ENCODE measurements at regions not wholly inside any gene's neighbourhood (a gene's known extent, or its start where the extent isn't known, plus 50 kb on each side); places are given as distances from the start of the nearest gene placed in this dataset.
"Not testable (repeated sequence)": the region's sequence is repeated elsewhere in the genome, so short reads cannot be mapped to it uniquely, and the experiment has no call there.

DNA sequence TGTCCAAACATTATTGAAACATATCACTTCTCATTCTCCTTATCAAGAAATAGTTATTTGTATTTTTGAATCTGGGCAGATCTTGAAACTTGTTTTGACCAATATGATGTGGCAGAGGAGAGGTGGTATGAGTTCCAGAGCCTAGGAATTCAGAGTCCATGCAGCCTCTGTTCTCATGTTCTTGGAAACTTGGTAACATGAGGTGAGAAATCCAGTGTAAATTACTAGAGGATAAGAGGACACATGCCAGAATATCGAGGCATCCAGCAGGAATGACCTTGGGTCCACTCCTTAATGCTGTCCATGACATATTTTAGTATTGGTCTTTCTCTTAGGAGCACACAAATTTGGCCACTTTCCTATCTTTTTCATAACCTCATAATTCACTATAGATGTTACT, 1374.6 kb downstream of the FSCB start:
- H3K27ac ChIP-seq (ENCODE audit: low read length): no peak overlapping the region
- ChIA-PET POLR2A (ENCODE audit: unreplicated experiment) (no interaction called here), CTCF (no interaction called here)

DNA sequence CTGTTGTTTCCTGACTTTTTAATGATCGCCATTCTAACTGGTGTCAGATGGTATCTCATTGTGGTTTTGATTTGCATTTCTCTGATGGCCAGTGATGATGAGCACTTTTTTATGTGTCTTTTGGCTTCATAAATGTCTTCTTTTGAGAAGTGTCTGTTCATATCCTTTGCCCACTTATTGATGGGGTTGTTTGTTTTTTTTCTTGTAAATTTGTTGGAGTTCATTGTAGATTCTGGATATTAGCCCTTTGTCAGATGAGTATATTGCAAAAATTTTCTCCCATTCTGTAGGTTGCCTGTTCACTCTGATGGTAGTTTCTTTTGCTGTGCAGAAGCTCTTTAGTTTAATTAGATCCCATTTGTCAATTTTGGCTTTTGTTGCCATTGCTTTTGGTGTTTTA, 1378.7 kb downstream of the FSCB start:
- DNase-seq; H3K79me2 ChIP-seq (ENCODE audit: low read length); H3K9me2 ChIP-seq (replicated peaks; ENCODE audit: low read length); H3K9ac ChIP-seq (ENCODE audit: low read length); intact Hi-C loops (cut with micrococcal nuclease); H3K27ac ChIP-seq (ENCODE audit: low read length); H3K27me3 ChIP-seq (ENCODE audit: low read length); H3K36me3 ChIP-seq (ENCODE audit: low read depth, low read length); BruUV-seq (replicated peaks); ATAC-seq; H3K4me1 ChIP-seq (ENCODE audit: insufficient read depth, low read length); CTCF ChIA-PET; H3K9me3 ChIP-seq (ENCODE audit: low read length); H3K4me2 ChIP-seq (ENCODE audit: low read length); H2AFZ ChIP-seq (ENCODE audit: low read length); H3F3A ChIP-seq (ENCODE audit: low read length, unreplicated experiment); POLR2A ChIA-PET (ENCODE audit: unreplicated experiment); H3K4me3 ChIP-seq (ENCODE audit: low read length); H4K20me1 ChIP-seq (ENCODE audit: low read length): not testable (repeated sequence)

More for the DNA sequence above, 1374.6 kb downstream of the FSCB start:
- Histone ChIP-seq H3K27me3 (ENCODE audit: low read length) (no peaks in the 10 kb centered on the region), H3K4me3 (ENCODE audit: low read length) (no peak overlapping the region), H4K20me1 (ENCODE audit: low read length) (no peaks in the 10 kb centered on the region), H3K36me3 (ENCODE audit: low read depth, low read length) (no peaks in the 10 kb centered on the region), H3K9ac (ENCODE audit: low read length) (no peak overlapping the region), H3K4me2 (ENCODE audit: low read length) (no peak overlapping the region), H3K4me1 (ENCODE audit: insufficient read depth, low read length) (no peaks in the 10 kb centered on the region), H3F3A (ENCODE audit: low read length, unreplicated experiment) (no peaks in the 10 kb centered on the region), H3K9me2 (replicated peaks; ENCODE audit: low read length) (no peaks in the 10 kb centered on the region), H2AFZ (ENCODE audit: low read length) (no peak overlapping the region), H3K9me3 (ENCODE audit: low read length) (0 out of 2 replicates have a peak, but pooled peaks cover 4% of the 10 kb centered on the region), H3K79me2 (ENCODE audit: low read length) (no peaks in the 10 kb centered on the region)
- DNase-seq (no peak), ATAC-seq (no peak)
- no TSS peak for BruUV-seq (replicated peaks)
- intact Hi-C loops (cut with micrococcal nuclease): no loop called here
- TF ChIP-seq, protein P1, sequence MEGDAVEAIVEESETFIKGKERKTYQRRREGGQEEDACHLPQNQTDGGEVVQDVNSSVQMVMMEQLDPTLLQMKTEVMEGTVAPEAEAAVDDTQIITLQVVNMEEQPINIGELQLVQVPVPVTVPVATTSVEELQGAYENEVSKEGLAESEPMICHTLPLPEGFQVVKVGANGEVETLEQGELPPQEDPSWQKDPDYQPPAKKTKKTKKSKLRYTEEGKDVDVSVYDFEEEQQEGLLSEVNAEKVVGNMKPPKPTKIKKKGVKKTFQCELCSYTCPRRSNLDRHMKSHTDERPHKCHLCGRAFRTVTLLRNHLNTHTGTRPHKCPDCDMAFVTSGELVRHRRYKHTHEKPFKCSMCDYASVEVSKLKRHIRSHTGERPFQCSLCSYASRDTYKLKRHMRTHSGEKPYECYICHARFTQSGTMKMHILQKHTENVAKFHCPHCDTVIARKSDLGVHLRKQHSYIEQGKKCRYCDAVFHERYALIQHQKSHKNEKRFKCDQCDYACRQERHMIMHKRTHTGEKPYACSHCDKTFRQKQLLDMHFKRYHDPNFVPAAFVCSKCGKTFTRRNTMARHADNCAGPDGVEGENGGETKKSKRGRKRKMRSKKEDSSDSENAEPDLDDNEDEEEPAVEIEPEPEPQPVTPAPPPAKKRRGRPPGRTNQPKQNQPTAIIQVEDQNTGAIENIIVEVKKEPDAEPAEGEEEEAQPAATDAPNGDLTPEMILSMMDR (conservative IDR thresholded peaks at IDR 0.05; ENCODE audit: low read depth, low read length): no peak
- no peak for TF ChIP-seq EZH2 (IDR thresholded peaks at IDR 0.05; ENCODE audit: low read length, unreplicated experiment)
- TF ChIP-seq EZH2phosphoT487 (IDR thresholded peaks at IDR 0.05; ENCODE audit: borderline replicate concordance, low read length): no peak

DNA sequence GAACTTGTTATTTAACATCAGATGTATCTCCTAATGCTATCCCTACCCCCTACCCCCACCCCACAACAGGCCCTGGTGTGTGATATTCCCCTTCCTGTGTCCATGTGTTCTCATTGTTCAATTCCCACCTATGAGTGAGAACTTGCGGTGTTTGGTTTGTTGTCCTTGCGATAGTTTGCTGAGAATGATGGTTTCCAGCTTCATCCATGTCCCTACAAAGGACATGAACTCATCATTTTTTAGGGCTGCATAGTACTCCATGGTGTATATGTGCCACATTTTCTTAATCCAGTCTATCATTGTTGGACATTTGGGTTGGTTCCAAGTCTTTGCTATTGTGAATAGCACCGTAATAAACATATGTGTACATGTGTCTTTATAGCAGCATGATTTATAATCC, 1379.2 kb downstream of the FSCB start:
- BruUV-seq (replicated peaks); H3K36me3 ChIP-seq (ENCODE audit: low read depth, low read length); ATAC-seq; DNase-seq; H3K27me3 ChIP-seq (ENCODE audit: low read length); POLR2A ChIA-PET (ENCODE audit: unreplicated experiment); H3K4me3 ChIP-seq (ENCODE audit: low read length); H3F3A ChIP-seq (ENCODE audit: low read length, unreplicated experiment); H3K79me2 ChIP-seq (ENCODE audit: low read length); H4K20me1 ChIP-seq (ENCODE audit: low read length); H3K27ac ChIP-seq (ENCODE audit: low read length); H3K9me2 ChIP-seq (replicated peaks; ENCODE audit: low read length); CTCF ChIA-PET; H3K4me1 ChIP-seq (ENCODE audit: insufficient read depth, low read length); H3K9me3 ChIP-seq (ENCODE audit: low read length); H3K9ac ChIP-seq (ENCODE audit: low read length); H3K4me2 ChIP-seq (ENCODE audit: low read length); intact Hi-C loops (cut with micrococcal nuclease); H2AFZ ChIP-seq (ENCODE audit: low read length): not testable (repeated sequence)

DNA sequence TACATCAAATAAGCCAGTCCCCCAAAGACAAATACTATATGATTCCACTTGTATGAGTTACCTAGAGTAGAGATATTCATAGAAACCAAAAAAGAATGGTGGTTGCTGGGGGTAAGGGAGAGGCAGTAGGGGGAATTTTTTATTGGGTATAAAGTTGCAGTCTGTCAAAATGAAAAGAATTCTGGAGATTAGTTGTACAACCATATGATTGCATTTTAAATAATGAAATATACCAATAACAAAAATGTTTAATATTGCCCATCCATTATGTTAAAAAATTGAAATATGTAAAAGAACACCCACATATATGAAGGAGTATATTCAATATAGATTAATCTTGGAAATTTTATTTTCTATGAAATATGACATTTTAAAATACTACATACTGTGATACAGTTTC, 1383.5 kb downstream of the FSCB start:
- DNase-seq (no peak), ATAC-seq (no peak)
- Histone ChIP-seq H3K4me1 (ENCODE audit: insufficient read depth, low read length) (no peaks in the 10 kb centered on the region), H3K27me3 (ENCODE audit: low read length) (no peaks in the 10 kb centered on the region), H3K4me3 (ENCODE audit: low read length) (no peak overlapping the region), H3K9me3 (ENCODE audit: low read length) (no peaks in the 10 kb centered on the region), H3K79me2 (ENCODE audit: low read length) (no peaks in the 10 kb centered on the region), H3K4me2 (ENCODE audit: low read length) (no peak overlapping the region), H4K20me1 (ENCODE audit: low read length) (no peaks in the 10 kb centered on the region), H2AFZ (ENCODE audit: low read length) (no peak overlapping the region), H3K36me3 (ENCODE audit: low read depth, low read length) (no peaks in the 10 kb centered on the region), H3K9me2 (replicated peaks; ENCODE audit: low read length) (no peaks in the 10 kb centered on the region), H3K27ac (ENCODE audit: low read length) (0 out of 2 replicates have a peak overlapping the region, but pooled peaks have one; percentile 17), H3F3A (ENCODE audit: low read length, unreplicated experiment) (no peaks in the 10 kb centered on the region), H3K9ac (ENCODE audit: low read length) (no peak overlapping the region)
- ChIA-PET CTCF (no interaction called here), POLR2A (ENCODE audit: unreplicated experiment) (no interaction called here)
- TF ChIP-seq EZH2 (IDR thresholded peaks at IDR 0.05; ENCODE audit: low read length, unreplicated experiment): no peak
- TF ChIP-seq, protein P1 (conservative IDR thresholded peaks at IDR 0.05; ENCODE audit: low read depth, low read length): no peak
- TF ChIP-seq EZH2phosphoT487 (IDR thresholded peaks at IDR 0.05; ENCODE audit: borderline replicate concordance, low read length): no peak
- no TSS peak for BruUV-seq (replicated peaks)
- intact Hi-C loops (cut with micrococcal nuclease): no loop called here

Measured in PC-3 (cell line).